GM18505 (cell line): ENCODE measurements at regions not wholly inside any gene's neighbourhood (a gene's known extent, or its start where the extent isn't known, plus 50 kb on each side); places are given as distances from the start of the nearest gene placed in this dataset.

Experiments used
- ATAC-seq: cut with Tn5 transposase; IDR thresholded peaks from one replicate; pipeline ENCODE4 v1.9.1; 2021; ENCODE audit not compliant: unreplicated experiment
- POLR2A ChIP-seq: IDR thresholded peaks from 4 replicates; pipeline ENCODE4 v1.6.1; 2011; ENCODE audit warnings: borderline replicate concordance; ENCODE audit not compliant: insufficient read depth, insufficient read length; ENCODE audit errors: extremely low read depth

- TF ChIP-seq POLR2A, result no peak
- ATAC-seq, result no peak
Measured at GRCh38 chr3:178406206-178406605, 130.0 kb upstream of the KCNMB2 start.

GRCh38 chr3:178415384-178415783 is 120.9 kb upstream of the KCNMB2 start:
- TF ChIP-seq POLR2A, result no peak
- no peak for ATAC-seq

GRCh38 chr3:178417736-178418135 is 118.5 kb upstream of the KCNMB2 start:
- ATAC-seq, result no peak
- TF ChIP-seq POLR2A, result no peak

- no peak for TF ChIP-seq POLR2A
- ATAC-seq, result no peak
Measured at GRCh38 chr3:178419071-178419470, 117.2 kb upstream of the KCNMB2 start.

- no peak for TF ChIP-seq POLR2A
- ATAC-seq, result no peak
Measured at GRCh38 chr3:178420033-178420432, 116.2 kb upstream of the KCNMB2 start.

GRCh38 chr3:178421069-178421468 is 115.2 kb upstream of the KCNMB2 start:
- no peak for ATAC-seq
- no peak for TF ChIP-seq POLR2A

GRCh38 chr3:178422406-178422805 is 113.8 kb upstream of the KCNMB2 start:
- no peak for TF ChIP-seq POLR2A
- ATAC-seq, result no peak

- ATAC-seq, result no peak
- no peak for TF ChIP-seq POLR2A
Measured at GRCh38 chr3:178428037-178428436, 108.2 kb upstream of the KCNMB2 start.

GRCh38 chr3:178434206-178434805 is 101.9 kb upstream of the KCNMB2 start:
- no peak for TF ChIP-seq POLR2A
- ATAC-seq, result no peak

GRCh38 chr3:178435575-178435974 is 100.7 kb upstream of the KCNMB2 start:
- TF ChIP-seq POLR2A, result no peak
- no peak for ATAC-seq

- no peak for TF ChIP-seq POLR2A
- ATAC-seq, result peak; percentile 71
Measured at GRCh38 chr3:178436773-178437172, 99.5 kb upstream of the KCNMB2 start.

GRCh38 chr3:178437236-178437635 is 99.0 kb upstream of the KCNMB2 start:
- TF ChIP-seq POLR2A, result no peak
- ATAC-seq, result no peak

GRCh38 chr3:178439504-178439903 is 96.7 kb upstream of the KCNMB2 start:
- ATAC-seq, result no peak
- TF ChIP-seq POLR2A, result no peak

- no peak for TF ChIP-seq POLR2A
- ATAC-seq, result no peak
Measured at GRCh38 chr3:178440043-178440442, 96.2 kb upstream of the KCNMB2 start.

- TF ChIP-seq POLR2A, result no peak
- no peak for ATAC-seq
Measured at GRCh38 chr3:178443634-178444033, 92.6 kb upstream of the KCNMB2 start.
